HepG2 (cell line): ENCODE measurements at regions not wholly inside any gene's neighbourhood (a gene's known extent, or its start where the extent isn't known, plus 50 kb on each side); places are given as distances from the start of the nearest gene placed in this dataset.

Experiments
- small RNA-seq, 3 experiments: library from RNA; depleted of rRNA; stranded (forward); fragments of <200 nt; gene quantifications; one replicate each; pipeline ENCODE3, GENCODE V24; 2012; ENCODE audit warnings: low read depth in 2 of 3, low replicate concordance in 1 of 3; ENCODE audit not compliant: insufficient read length in 3 of 3, insufficient read depth in 2 of 3

Small RNA genes lying in the stretch of these regions (small RNA-seq; reads per million reads assigned to genes)
- gene TMEM167AP1: 0 reads per million in 3 experiments
